ENCODE measurements at regions not wholly inside any gene's neighbourhood (a gene's known extent, or its start where the extent isn't known, plus 50 kb on each side); places are given as distances from the start of the nearest gene placed in this dataset.

DNA sequence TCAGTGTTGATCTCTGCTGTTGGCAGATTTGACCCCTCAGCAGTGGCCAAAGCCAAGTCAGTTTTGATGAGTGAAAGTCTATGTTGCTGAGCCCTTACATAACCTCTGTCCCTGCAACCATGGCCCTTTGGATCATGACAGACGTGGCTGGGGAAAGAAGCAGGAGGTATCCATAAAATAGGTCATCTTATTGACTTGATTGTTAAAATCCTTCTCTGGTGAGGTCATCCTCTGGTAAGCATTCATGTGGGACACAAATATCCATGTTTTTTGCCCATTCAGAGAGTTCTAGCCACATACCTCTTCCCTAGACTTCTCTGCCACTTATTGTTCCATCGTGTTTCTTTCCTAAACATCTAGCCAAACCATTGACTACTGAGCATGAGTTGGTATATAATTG, 251.9 kb upstream of the PTER start:
- WGBS (ENCODE audit: insufficient coverage) = 92% methylated on average over 1 of the region's 2 CpGs
- no peaks in the 10 kb centered on the region for H3K4me1 ChIP-seq (ENCODE audit: control extremely low read depth in 1 of 4, control insufficient read depth in 4 of 4, insufficient read depth in 4 of 4, low read length in 3 of 4)
- peaks cover 0 to 18% (median 4%) of the 10 kb centered on the region in 5 experiments for H3K27me3 ChIP-seq (replicated peaks in 2 of 5; ENCODE audit: control insufficient read depth in 4 of 5, insufficient read depth in 5 of 5, low read length in 4 of 5)
- POLR2A ChIA-PET = no interaction called here
- CTCF ChIA-PET = no interaction called here
- DNase-seq = no peak
- H3K9me3 ChIP-seq (ENCODE audit: control extremely low read depth in 1 of 5, control insufficient read depth in 4 of 5, insufficient read depth in 2 of 5, low read depth in 1 of 5, low read length in 4 of 5) = peaks cover 0 to 8% (median 2%) of the 10 kb centered on the region in 5 experiments
- no peaks in the 10 kb centered on the region for H3K36me3 ChIP-seq (ENCODE audit: control insufficient read depth in 4 of 4, insufficient read depth in 4 of 4, low read length in 3 of 4)
- no peak overlapping the region for H3K4me3 ChIP-seq (ENCODE audit: control insufficient read depth in 1 of 7, extremely low read depth in 1 of 7, insufficient read depth in 4 of 7, low read depth in 2 of 7, low read length in 6 of 7)
- no peak overlapping the region for H3K27ac ChIP-seq (ENCODE audit: insufficient read depth in 1 of 2, low read depth in 1 of 2, low read length in 2 of 2, poor library complexity in 1 of 2, severe bottlenecking in 2 of 2)

DNA sequence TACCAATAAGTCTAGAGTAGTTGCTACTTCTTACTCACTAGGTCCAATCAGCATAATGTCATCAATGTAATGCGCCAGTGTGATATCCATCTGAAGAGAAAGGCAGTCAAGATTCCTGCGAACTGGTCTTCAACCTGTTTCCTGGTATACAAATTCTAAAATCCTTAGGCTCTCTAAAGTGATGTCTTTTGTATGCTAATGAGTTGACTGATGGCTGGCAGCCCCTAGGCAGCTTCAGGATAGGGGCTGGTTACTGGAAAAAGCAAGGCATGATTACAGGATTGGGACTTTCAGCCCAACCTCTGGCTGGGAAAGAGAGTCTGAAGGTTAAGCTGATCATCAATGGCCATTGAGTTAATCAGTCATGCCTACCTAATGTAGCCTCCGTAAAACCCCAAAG, 250.2 kb upstream of the PTER start:
- H3K4me3 ChIP-seq (ENCODE audit: control insufficient read depth in 1 of 7, extremely low read depth in 1 of 7, insufficient read depth in 4 of 7, low read depth in 2 of 7, low read length in 6 of 7) = no peak overlapping the region
- CTCF ChIA-PET = no interaction called here
- H3K36me3 ChIP-seq (ENCODE audit: control insufficient read depth in 4 of 4, insufficient read depth in 4 of 4, low read length in 3 of 4) = no peaks in the 10 kb centered on the region
- DNase-seq = no peak
- H3K27ac ChIP-seq (ENCODE audit: insufficient read depth in 1 of 2, low read depth in 1 of 2, low read length in 2 of 2, poor library complexity in 1 of 2, severe bottlenecking in 2 of 2) = no peak overlapping the region
- WGBS (ENCODE audit: insufficient coverage) = 83% methylated on average over 1 of the region's 3 CpGs
- POLR2A ChIA-PET = no interaction called here
- peaks cover 0 to 11% (median 2%) of the 10 kb centered on the region in 5 experiments for H3K9me3 ChIP-seq (ENCODE audit: control extremely low read depth in 1 of 5, control insufficient read depth in 4 of 5, insufficient read depth in 2 of 5, low read depth in 1 of 5, low read length in 4 of 5)
- peaks cover 0 to 15% (median 6%) of the 10 kb centered on the region in 5 experiments for H3K27me3 ChIP-seq (replicated peaks in 2 of 5; ENCODE audit: control insufficient read depth in 4 of 5, insufficient read depth in 5 of 5, low read length in 4 of 5)
- H3K4me1 ChIP-seq (ENCODE audit: control extremely low read depth in 1 of 4, control insufficient read depth in 4 of 4, insufficient read depth in 4 of 4, low read length in 3 of 4) = no peaks in the 10 kb centered on the region

GRCh38 chr10:16187161-16187560, 249.6 kb upstream of the PTER start:
- Histone ChIP-seq H3K36me3 (ENCODE audit: control insufficient read depth in 4 of 4, insufficient read depth in 4 of 4, low read length in 3 of 4) (no peaks in the 10 kb centered on the region), H3K4me3 (ENCODE audit: control insufficient read depth in 1 of 7, extremely low read depth in 1 of 7, insufficient read depth in 4 of 7, low read depth in 2 of 7, low read length in 6 of 7) (no peak overlapping the region), H3K9me3 (ENCODE audit: control extremely low read depth in 1 of 5, control insufficient read depth in 4 of 5, insufficient read depth in 2 of 5, low read depth in 1 of 5, low read length in 4 of 5) (peaks cover 0 to 11% (median 2%) of the 10 kb centered on the region in 5 experiments), H3K27me3 (replicated peaks in 2 of 5; ENCODE audit: control insufficient read depth in 4 of 5, insufficient read depth in 5 of 5, low read length in 4 of 5) (peaks cover 0 to 16% (median 6%) of the 10 kb centered on the region in 5 experiments), H3K4me1 (ENCODE audit: control extremely low read depth in 1 of 4, control insufficient read depth in 4 of 4, insufficient read depth in 4 of 4, low read length in 3 of 4) (no peaks in the 10 kb centered on the region), H3K27ac (ENCODE audit: insufficient read depth in 1 of 2, low read depth in 1 of 2, low read length in 2 of 2, poor library complexity in 1 of 2, severe bottlenecking in 2 of 2) (no peak overlapping the region)
- ChIA-PET CTCF (no interaction called here), POLR2A (no interaction called here)
- no CpG with 5 or more reads among the region's 2 CpGs for WGBS (ENCODE audit: insufficient coverage)
- DNase-seq = no peak

GRCh38 chr10:16192337-16192736, 244.5 kb upstream of the PTER start:
- peaks cover 0 to 31% (median 14%) of the 10 kb centered on the region in 5 experiments for H3K27me3 ChIP-seq (replicated peaks in 2 of 5; ENCODE audit: control insufficient read depth in 4 of 5, insufficient read depth in 5 of 5, low read length in 4 of 5)
- H3K4me1 ChIP-seq (ENCODE audit: control extremely low read depth in 1 of 4, control insufficient read depth in 4 of 4, insufficient read depth in 4 of 4, low read length in 3 of 4) = no peaks in the 10 kb centered on the region
- ChIA-PET CTCF (no interaction called here), POLR2A (no interaction called here)
- no peaks in the 10 kb centered on the region for H3K36me3 ChIP-seq (ENCODE audit: control insufficient read depth in 4 of 4, insufficient read depth in 4 of 4, low read length in 3 of 4)
- 80% methylated on average over 1 of the region's 5 CpGs for WGBS (ENCODE audit: insufficient coverage)
- no peak for DNase-seq
- peaks cover 0 to 14% (median 5%) of the 10 kb centered on the region in 5 experiments for H3K9me3 ChIP-seq (ENCODE audit: control extremely low read depth in 1 of 5, control insufficient read depth in 4 of 5, insufficient read depth in 2 of 5, low read depth in 1 of 5, low read length in 4 of 5)
- H3K27ac ChIP-seq (ENCODE audit: insufficient read depth in 1 of 2, low read depth in 1 of 2, low read length in 2 of 2, poor library complexity in 1 of 2, severe bottlenecking in 2 of 2) = no peak overlapping the region
- H3K4me3 ChIP-seq (ENCODE audit: control insufficient read depth in 1 of 7, extremely low read depth in 1 of 7, insufficient read depth in 4 of 7, low read depth in 2 of 7, low read length in 6 of 7) = no peak overlapping the region

GRCh38 chr10:16193241-16193640, 243.6 kb upstream of the PTER start:
- ChIA-PET POLR2A (no interaction called here), CTCF (no interaction called here)
- no peaks in the 10 kb centered on the region for H3K4me1 ChIP-seq (ENCODE audit: control extremely low read depth in 1 of 4, control insufficient read depth in 4 of 4, insufficient read depth in 4 of 4, low read length in 3 of 4)
- WGBS (ENCODE audit: insufficient coverage) = 93% methylated on average over 3 of the region's 3 CpGs
- H3K27me3 ChIP-seq (replicated peaks in 2 of 5; ENCODE audit: control insufficient read depth in 4 of 5, insufficient read depth in 5 of 5, low read length in 4 of 5) = peaks cover 0 to 31% (median 14%) of the 10 kb centered on the region in 5 experiments
- H3K4me3 ChIP-seq (ENCODE audit: control insufficient read depth in 1 of 7, extremely low read depth in 1 of 7, insufficient read depth in 4 of 7, low read depth in 2 of 7, low read length in 6 of 7) = no peak overlapping the region
- no peaks in the 10 kb centered on the region for H3K36me3 ChIP-seq (ENCODE audit: control insufficient read depth in 4 of 4, insufficient read depth in 4 of 4, low read length in 3 of 4)
- H3K27ac ChIP-seq (ENCODE audit: insufficient read depth in 1 of 2, low read depth in 1 of 2, low read length in 2 of 2, poor library complexity in 1 of 2, severe bottlenecking in 2 of 2) = no peak overlapping the region
- no peak for DNase-seq
- H3K9me3 ChIP-seq (ENCODE audit: control extremely low read depth in 1 of 5, control insufficient read depth in 4 of 5, insufficient read depth in 2 of 5, low read depth in 1 of 5, low read length in 4 of 5) = peaks cover 0 to 12% (median 4%) of the 10 kb centered on the region in 5 experiments

- Histone ChIP-seq H3K27ac (ENCODE audit: insufficient read depth in 1 of 2, low read depth in 1 of 2, low read length in 2 of 2, poor library complexity in 1 of 2, severe bottlenecking in 2 of 2) (no peak overlapping the region), H3K9me3 (ENCODE audit: control extremely low read depth in 1 of 5, control insufficient read depth in 4 of 5, insufficient read depth in 2 of 5, low read depth in 1 of 5, low read length in 4 of 5) (peaks cover 0 to 12% (median 4%) of the 10 kb centered on the region in 5 experiments), H3K4me1 (ENCODE audit: control extremely low read depth in 1 of 4, control insufficient read depth in 4 of 4, insufficient read depth in 4 of 4, low read length in 3 of 4) (no peaks in the 10 kb centered on the region), H3K4me3 (ENCODE audit: control insufficient read depth in 1 of 7, extremely low read depth in 1 of 7, insufficient read depth in 4 of 7, low read depth in 2 of 7, low read length in 6 of 7) (no peak overlapping the region), H3K36me3 (ENCODE audit: control insufficient read depth in 4 of 4, insufficient read depth in 4 of 4, low read length in 3 of 4) (no peaks in the 10 kb centered on the region), H3K27me3 (replicated peaks in 2 of 5; ENCODE audit: control insufficient read depth in 4 of 5, insufficient read depth in 5 of 5, low read length in 4 of 5) (peaks cover 0 to 25% (median 14%) of the 10 kb centered on the region in 5 experiments)
- peak in 2 of 3 donors; percentile 37 to 41 for DNase-seq
- ChIA-PET CTCF (no interaction called here), POLR2A (no interaction called here)
- no CpG with 5 or more reads among the region's 1 CpG for WGBS (ENCODE audit: insufficient coverage)
Observed at GRCh38 chr10:16195178-16195769, 241.5 kb upstream of the PTER start.

DNA sequence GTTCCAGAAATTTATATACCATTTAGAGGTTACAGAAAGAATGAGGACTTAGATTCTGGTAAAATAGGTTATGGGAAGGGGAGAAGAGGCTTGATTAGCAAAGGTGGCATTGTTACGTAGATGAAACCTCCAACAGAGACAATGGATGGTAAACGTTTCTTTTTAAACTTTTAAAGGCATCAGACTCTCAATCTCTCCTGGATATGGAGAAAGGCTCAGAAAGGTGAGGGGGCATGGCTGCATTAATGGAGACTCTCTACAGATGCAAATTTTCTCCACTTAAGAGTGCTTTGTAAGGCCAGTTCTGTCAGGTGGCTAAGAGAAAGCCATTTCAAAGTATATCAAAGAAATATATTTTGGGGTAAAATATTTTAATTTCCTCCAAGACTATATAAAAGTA, 240.9 kb upstream of the PTER start:
- POLR2A ChIA-PET = no interaction called here
- Histone ChIP-seq H3K36me3 (ENCODE audit: control insufficient read depth in 4 of 4, insufficient read depth in 4 of 4, low read length in 3 of 4) (no peaks in the 10 kb centered on the region), H3K27me3 (replicated peaks in 2 of 5; ENCODE audit: control insufficient read depth in 4 of 5, insufficient read depth in 5 of 5, low read length in 4 of 5) (peaks cover 0 to 25% (median 14%) of the 10 kb centered on the region in 5 experiments), H3K4me1 (ENCODE audit: control extremely low read depth in 1 of 4, control insufficient read depth in 4 of 4, insufficient read depth in 4 of 4, low read length in 3 of 4) (no peaks in the 10 kb centered on the region), H3K9me3 (ENCODE audit: control extremely low read depth in 1 of 5, control insufficient read depth in 4 of 5, insufficient read depth in 2 of 5, low read depth in 1 of 5, low read length in 4 of 5) (peaks cover 0 to 11% (median 4%) of the 10 kb centered on the region in 5 experiments), H3K27ac (ENCODE audit: insufficient read depth in 1 of 2, low read depth in 1 of 2, low read length in 2 of 2, poor library complexity in 1 of 2, severe bottlenecking in 2 of 2) (no peak overlapping the region), H3K4me3 (ENCODE audit: control insufficient read depth in 1 of 7, extremely low read depth in 1 of 7, insufficient read depth in 4 of 7, low read depth in 2 of 7, low read length in 6 of 7) (no peak overlapping the region)
- DNase-seq = no peak
- CTCF ChIA-PET = no interaction called here
- WGBS (ENCODE audit: insufficient coverage) = 20% methylated on average over 1 of the region's 2 CpGs
